GM08714 (cell line): ENCODE measurements at regions not wholly inside any gene's neighbourhood (a gene's known extent, or its start where the extent isn't known, plus 50 kb on each side); places are given as distances from the start of the nearest gene placed in this dataset.

Source experiments
- H3K4me3 ChIP-seq: fragments of 200-500 bp; sonication (Bioruptor generic); 2 replicates; pipeline ENCODE4 v1.5.1; 2014; ENCODE audit warnings: mild to moderate bottlenecking, low read length, inconsistent platforms
- ZNF274 ChIP-seq: IDR thresholded peaks from 2 replicates; pipeline ENCODE4 v1.6.1; 2012; ENCODE audit warnings: mild to moderate bottlenecking, low read depth, low read length

DNA sequence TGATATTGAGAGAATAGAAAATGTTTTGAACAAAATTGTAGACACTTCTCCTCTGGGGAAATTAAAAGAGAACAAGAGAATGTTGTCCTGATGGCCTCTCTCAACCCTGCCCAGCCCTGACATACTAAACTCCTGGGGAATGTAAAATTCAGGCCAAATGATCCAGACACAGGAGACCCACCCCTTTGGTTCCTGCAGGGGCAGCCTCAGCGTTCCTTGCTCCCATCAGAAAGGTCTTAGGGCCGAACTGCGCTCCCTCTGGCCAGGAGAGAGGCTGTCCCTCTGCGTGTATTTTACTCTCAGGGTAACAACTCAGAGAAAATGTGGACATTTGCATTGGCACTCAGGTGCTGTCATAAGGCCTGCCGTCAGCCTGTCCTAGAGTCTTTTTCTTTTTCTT lies 616.3 kb upstream of the KLF4 start:
- no peak overlapping the region for H3K4me3 ChIP-seq
- no peak for TF ChIP-seq ZNF274

DNA sequence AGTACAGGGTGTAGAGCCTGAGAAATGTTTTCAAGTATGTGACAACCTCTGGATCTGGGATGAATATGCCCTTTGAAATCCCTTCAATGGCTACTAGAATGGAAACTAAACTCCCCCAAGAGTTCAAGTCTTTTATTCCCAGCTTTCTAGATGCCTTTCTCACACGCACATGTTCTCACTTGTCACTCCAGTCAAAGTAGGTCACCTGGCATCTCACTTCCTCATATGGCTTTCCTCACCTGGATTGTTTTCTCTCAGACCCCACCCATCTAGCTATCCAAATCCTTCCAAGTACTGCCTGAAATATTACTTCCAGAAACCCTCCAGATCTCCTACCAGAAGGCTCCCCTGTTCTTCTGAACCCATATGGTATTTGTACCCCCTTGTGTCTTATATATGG lies 615.4 kb upstream of the KLF4 start:
- H3K4me3 ChIP-seq: no peak overlapping the region
- TF ChIP-seq ZNF274: no peak

DNA sequence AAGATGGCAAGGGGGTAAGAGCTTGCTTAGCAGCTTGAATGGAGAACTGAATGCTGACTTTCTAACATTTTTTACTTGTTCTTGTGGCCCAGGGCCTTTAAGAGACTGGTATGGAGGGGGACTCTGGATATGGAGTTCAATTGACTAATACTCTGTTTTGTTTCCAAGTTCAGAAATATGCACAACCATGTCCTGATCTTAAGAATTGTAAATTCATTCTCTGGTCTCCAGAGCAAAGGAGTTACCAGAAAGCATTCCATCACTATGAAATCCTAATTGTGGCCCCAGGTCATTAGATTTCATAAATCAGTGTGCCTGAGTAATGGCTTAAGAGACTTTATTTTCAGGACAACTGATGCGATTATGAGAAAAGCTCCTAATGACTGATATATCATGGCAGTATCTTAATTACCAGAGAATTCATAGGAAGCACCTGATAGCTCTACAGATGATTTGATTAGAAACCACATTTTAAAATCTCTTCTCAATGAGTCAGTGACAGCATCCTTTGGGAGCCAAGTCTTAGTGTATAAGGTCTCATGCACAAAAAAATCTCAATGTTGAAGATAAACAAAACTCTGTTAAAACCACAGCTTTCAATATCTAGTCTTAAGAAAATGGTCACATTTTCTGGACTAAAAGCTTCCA lies 613.6 kb upstream of the KLF4 start:
- no peak for TF ChIP-seq ZNF274
- no peak overlapping the region for H3K4me3 ChIP-seq

DNA sequence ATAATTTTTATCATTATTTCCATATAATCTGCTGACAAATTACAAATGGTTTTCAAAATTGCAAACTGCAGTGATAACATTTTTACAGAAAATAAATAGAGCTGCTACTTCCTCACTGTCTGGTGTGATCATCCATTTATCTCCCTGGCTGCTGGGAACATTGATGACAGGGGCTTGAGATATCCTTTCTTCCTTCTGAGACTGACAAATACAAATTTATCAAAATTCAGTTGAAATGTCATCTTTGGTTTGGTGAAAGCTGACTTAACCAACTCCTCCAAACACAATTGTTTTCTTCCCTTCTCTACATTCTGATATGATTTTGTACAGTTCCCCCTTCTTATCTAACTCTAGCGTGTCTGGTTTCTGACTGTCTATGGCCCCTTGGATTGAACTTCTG lies 611.8 kb upstream of the KLF4 start:
- no peak overlapping the region for H3K4me3 ChIP-seq
- TF ChIP-seq ZNF274: no peak

DNA sequence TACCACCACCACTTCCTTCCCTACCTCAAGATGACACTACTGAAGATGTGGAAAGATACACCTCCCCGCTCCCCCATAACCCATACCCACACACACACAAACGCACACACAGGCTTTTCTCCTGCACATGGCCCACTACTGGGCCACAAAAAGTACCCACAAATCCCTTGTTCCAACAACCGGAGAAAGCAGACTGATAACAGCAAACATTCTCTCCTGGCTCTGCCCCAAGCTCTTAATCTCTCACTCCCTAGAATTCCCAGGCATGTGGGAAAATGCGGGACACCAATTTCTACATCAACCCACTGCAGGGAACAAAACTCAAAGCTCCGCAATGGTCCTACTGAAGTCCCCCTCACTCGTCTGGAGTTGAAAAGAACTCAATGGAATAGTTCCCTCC lies 611.0 kb upstream of the KLF4 start:
- no peak overlapping the region for H3K4me3 ChIP-seq
- no peak for TF ChIP-seq ZNF274

DNA sequence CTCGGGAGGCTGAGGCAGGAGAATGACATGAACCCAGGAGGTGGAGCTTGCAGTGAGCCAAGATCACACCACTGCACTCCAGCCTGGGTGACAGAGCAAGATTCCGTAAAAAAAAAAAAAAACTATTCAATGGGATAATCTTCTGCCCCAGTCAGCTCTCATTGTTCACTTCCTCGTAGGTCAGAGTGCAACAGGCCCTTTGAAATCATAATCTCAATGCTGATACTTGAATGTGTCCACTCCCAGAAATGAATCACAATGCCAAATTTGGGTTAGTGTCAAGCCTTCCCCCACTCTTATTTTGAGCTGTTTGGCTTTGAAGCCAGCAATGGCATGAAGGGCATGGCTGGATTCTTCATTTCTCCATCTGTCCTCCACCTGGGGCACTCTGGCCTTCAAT lies 610.3 kb upstream of the KLF4 start:
- TF ChIP-seq ZNF274: no peak
- H3K4me3 ChIP-seq: no peak overlapping the region

DNA sequence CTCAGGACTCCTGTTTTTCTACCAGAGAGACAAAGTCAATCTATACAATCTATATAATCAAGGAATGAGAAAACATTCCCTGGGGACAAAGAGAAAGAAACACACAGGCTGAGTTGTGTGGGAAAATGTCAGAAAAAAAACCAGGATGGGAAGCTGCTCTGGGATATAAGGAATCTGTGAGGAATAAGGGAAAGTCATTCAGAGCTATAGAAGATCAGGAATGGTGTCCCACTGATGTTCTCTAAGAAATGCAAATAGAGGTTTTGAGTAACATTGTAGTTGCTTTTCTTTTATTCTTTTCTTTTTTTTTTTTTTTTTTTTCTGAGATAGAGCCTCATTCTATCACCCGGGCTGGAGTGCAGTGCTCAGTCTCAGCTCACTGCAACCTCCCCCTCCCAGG lies 605.9 kb upstream of the KLF4 start:
- TF ChIP-seq ZNF274: no peak
- no peak overlapping the region for H3K4me3 ChIP-seq

DNA sequence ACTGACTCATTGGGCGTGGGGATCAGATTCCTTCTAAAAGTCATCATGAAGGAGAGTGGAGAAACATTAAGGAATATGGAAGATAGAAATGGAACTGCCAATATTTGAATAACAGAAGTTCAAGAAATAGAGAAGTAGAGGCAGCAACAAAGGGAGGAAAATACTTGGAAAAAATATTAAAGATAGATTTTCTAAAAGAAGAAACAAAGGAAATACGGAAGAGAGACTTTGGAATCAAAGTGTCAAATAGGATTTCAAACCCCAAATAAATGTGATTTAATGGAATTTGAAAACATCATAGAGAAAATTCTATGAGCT lies 605.1 kb upstream of the KLF4 start:
- no peak for TF ChIP-seq ZNF274
- no peak overlapping the region for H3K4me3 ChIP-seq

DNA sequence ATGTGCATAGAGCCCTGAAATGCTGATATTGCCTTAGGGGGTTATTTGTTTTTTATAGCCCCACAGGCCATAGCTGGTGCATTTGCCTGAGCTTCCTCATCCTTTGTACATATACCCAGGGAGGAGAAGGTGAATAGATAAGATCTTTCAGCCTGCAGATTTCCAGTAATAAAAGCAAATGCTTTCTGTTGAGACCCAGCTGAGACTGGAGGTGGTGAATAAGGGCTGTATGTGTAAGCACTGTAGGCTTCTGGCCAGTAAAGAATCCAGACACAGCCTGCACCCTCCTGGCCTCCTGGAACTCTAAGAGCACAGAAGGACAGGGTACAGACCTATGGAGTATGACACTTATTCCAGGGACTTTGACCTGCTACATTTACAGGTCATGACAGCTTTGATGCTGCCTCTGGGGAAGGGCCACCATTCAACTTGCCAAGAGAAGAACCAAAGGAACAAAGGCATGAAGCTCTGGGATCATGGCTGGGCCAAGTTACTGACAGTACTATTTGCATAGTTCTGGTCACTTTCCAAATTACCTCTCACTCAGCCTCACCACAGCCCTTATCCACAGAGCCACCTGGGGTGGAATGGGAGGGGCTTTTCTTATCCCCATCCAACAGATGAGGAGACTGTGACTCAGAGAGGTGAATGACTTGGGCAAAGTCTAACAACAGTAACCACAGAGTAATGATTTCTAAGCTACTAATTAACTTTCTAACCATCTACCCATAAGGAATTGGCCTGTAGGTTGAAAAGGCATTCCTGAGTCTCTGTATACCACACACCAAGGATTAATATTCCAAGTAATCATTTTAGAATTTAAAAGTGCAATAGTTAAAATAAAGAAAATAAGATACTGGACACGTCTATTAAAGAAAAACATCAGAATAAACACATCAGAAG lies 604.5 kb upstream of the KLF4 start:
- TF ChIP-seq ZNF274: no peak
- no peak overlapping the region for H3K4me3 ChIP-seq

DNA sequence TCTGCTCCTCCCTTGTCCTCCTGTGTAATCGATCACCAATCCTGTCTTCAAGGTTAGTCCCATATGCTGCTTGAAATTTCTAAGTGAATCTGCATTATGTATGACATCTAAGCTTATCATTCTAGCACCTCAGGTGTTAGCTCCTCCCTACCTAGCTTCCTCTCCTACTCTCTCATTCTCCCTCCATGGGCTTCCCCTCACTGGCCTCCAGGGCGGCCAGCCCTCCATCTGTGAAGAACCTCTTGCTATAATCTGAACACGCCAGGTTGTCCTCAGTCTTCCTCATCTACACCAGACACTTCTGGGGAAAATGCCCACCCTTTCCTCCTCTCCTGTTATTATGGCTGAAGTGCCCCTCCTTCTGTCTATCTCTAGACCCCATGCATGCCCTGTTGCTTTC lies 599.3 kb upstream of the KLF4 start:
- no peak for TF ChIP-seq ZNF274
- H3K4me3 ChIP-seq: no peak overlapping the region

DNA sequence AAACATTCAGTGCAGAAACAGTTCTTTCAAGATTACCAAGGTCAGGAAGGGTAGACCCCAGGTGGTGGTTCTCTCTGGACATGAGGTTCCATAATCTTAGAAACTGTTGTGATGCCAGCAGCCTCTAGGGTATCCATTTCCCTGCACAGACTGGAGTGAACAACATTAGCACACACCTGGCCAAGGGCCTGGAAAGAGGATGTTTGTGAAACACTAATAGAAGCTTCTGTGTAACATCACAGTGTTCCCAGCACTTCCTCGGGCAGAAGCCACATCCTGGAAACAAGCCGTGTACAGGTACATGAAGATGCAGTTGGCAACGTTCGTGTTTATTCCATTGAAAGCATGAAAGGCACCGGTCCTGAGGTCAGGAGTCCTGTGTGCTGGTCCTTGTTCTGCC lies 598.2 kb upstream of the KLF4 start:
- no peak overlapping the region for H3K4me3 ChIP-seq
- no peak for TF ChIP-seq ZNF274

DNA sequence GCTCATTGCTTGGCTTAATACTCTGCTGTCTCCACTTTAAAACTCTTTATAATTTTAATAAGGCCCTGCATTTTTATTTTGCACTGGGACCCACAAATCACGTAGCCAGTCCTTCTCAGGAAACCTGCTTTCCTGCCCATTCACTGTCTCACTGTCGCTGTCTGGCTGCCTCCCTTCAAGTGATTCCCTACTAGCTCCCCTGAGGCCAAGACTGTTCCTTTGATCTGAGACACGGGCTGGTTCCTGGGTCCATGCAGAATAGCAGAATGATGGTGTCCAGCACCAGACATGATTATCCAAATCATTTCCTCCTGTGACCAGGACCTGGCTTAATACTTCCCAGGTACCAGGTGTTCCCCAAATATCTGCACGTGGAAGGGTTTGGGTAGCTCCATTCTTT lies 597.1 kb upstream of the KLF4 start:
- no peak overlapping the region for H3K4me3 ChIP-seq
- TF ChIP-seq ZNF274: no peak

DNA sequence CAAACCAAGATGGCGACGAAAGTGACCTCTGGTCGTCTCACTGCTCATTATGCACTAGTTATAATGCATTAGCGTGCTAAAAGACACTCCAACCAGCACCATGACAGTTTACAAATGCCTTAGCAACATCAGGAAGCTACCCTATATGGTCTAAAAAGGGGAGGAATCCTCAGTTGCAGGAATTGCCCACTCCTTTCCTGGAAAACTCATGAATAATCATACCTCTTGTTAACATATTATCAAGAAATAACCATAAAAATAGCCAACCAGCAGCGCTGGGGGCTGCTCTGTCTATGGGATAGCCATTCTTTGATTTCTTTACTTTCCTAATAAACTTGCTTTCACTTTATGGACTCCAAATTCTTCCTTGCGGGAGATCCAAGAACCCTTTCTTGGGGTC lies 595.7 kb upstream of the KLF4 start:
- H3K4me3 ChIP-seq: no peak overlapping the region
- TF ChIP-seq ZNF274: no peak

DNA sequence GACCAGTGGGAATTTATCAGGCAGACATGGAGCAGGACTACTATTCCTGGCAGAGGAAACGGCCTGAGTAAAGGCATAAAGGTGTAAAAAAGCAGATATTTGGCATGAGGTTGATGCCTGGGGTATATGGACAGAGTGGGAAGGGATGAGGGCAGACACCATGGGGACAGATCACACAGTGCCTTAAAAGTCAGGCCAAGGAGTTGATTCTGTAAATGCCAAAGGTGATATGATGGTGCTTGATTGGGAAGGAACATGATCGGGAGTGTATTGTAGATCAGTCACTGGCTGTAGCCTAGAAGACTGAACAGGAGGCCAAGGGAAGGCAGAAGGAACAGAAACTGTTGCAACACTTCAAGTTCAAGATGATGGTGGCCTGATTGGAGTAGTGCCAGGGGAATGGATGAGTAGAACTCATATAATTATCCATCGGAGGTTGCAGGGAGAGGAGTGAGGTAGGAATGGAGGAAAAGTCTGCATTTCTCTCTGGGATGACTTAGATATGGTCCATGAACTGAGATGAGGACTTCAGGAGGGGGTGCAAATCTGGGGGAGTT lies 594.3 kb upstream of the KLF4 start:
- H3K4me3 ChIP-seq: no peak overlapping the region
- no peak for TF ChIP-seq ZNF274

DNA sequence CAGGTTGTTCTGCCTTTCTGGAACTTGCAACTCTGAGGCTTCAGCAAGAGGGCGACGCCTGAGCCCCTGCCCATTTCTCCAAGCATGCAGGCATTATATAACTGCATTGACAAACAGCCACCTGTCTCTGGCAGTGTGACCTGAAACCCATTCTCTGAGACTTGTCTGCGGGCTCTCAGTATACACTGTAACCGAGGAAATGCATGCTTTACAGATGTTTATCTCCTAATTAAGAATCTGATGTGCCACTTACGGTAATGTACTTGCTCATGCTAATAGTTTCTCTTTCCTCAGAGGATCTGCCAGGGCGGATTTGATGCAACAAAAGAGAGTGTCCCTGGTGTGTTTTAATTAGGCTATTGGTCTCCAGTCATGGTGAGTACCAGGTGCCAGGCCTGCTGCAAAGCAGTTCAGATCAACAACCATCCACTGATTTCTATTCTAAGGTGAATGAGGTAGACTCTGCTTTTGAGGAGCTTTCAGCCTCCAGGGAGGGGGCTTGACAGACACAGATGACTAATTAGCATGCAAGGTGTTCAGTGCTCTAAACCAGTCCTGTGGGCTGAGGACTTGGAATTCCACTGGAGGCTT lies 593.7 kb upstream of the KLF4 start:
- no peak overlapping the region for H3K4me3 ChIP-seq

More for the DNA sequence above, 593.7 kb upstream of the KLF4 start:
- no peak for TF ChIP-seq ZNF274
